Transverse colon (tissue), 4 donors: ENCODE measurements at regions not wholly inside any gene's neighbourhood (a gene's known extent, or its start where the extent isn't known, plus 50 kb on each side); places are given as distances from the start of the nearest gene placed in this dataset.
A peak's percentile ranks its signal among the peaks of the same experiment; 100 is the strongest.

Source experiments
- DNase-seq: peaks from one replicate; pipeline ENCODE4 v3.0.0-alpha.2; 2019
- H3K27ac ChIP-seq, 4 donors: fragments of 200-600 bp; sonication (generic); 2 replicates each; pipeline ENCODE4 v1.5.1; 2016 to 2018; ENCODE audit warnings: inconsistent platforms in 4 of 4
- H3K27me3 ChIP-seq: fragments of 200-600 bp; sonication (generic); 2 replicates; pipeline ENCODE4 v1.5.1; 2017; ENCODE audit warnings: inconsistent platforms
- H3K36me3 ChIP-seq, 4 donors: fragments of 200-600 bp; sonication (generic); 2 replicates each; pipeline ENCODE4 v1.5.1; 2017 to 2019; ENCODE audit warnings: inconsistent platforms in 4 of 4
- H3K4me1 ChIP-seq, 4 donors: fragments of 200-600 bp; sonication (generic); 2 replicates each; pipeline ENCODE4 v1.5.1; 2017 to 2020; ENCODE audit warnings: inconsistent platforms in 4 of 4
- H3K4me3 ChIP-seq, 4 donors: fragments of 200-600 bp; sonication (generic); 1 replicate in 1 of 4; 2 replicates in 3 of 4; pipeline versions ENCODE4 v1.5.1 to v1.6.1; 2017 to 2019; ENCODE audit warnings: inconsistent platforms in 4 of 4
- H3K9me3 ChIP-seq, 2 donors: fragments of 200-600 bp; sonication (generic); 2 replicates each; pipeline ENCODE4 v1.5.1; 2017 to 2019; ENCODE audit warnings: inconsistent platforms in 2 of 2
- CTCF ChIP-seq, 5 experiments: fragments of 200-600 bp in 3 of 5; fragments of 450-650 bp in 2 of 5; sonication (generic) in 3 of 5; IDR thresholded peaks; 1 replicate in 2 of 5; 2 replicates in 3 of 5; pipeline ENCODE4 v1.5.1; 2016 to 2017; ENCODE audit warnings: antibody characterized with exemption in 5 of 5, inconsistent platforms in 3 of 5, mild to moderate bottlenecking in 2 of 5, moderate library complexity in 1 of 5
- EP300 ChIP-seq: sonication (generic); formaldehyde crosslinking; IDR thresholded peaks from one replicate; pipeline ENCODE4 v1.6.1; 2017; ENCODE audit warnings: antibody characterized with exemption, low read depth
- POLR2A ChIP-seq: fragments of 450-650 bp; IDR thresholded peaks from one replicate; pipeline ENCODE4 v1.6.1; 2016; ENCODE audit warnings: antibody characterized with exemption, mild to moderate bottlenecking, moderate library complexity
- POLR2AphosphoS5 ChIP-seq, 3 donors: sonication (generic); formaldehyde crosslinking; IDR thresholded peaks; one replicate each; pipeline ENCODE4 v1.6.1; 2016; ENCODE audit warnings: antibody characterized with exemption in 3 of 3
- WGBS, 2 donors: methylation state at CpG; one replicate each; pipeline ENCODE4 v1.1.5; 2018; ENCODE audit warnings: low coverage in 1 of 2; 5-methylcytosine and 5-hydroxymethylcytosine counted together
- in situ Hi-C, 4 donors: fragments of 200-750 bp; cut with MboI; loops; one replicate each; pipeline versions ENCODE4 v1.15.0 to v1.15.1; 2017; ENCODE audit warnings: low sequenced_read_pairs in 3 of 4, low pct_ligation_motif_present in 1 of 4, low pct_unique_long_range_greater_than_20kb in 1 of 4
- intact Hi-C: fragments of 100-400 bp; cut with DNase I; formaldehyde crosslinking; loops from one replicate; pipeline ENCODE4 v1.15.1; 2023; ENCODE audit warnings: low total_unique reads

- Histone ChIP-seq H3K36me3 (no peaks in the 10 kb centered on the region), H3K27ac (peak overlapping the region; percentile 67 to 81 (median 78)), H3K9me3 (no peaks in the 10 kb centered on the region), H3K4me3 (peak overlapping the region in 1 of 4 donors; percentile 16), H3K27me3 (no peaks in the 10 kb centered on the region), H3K4me1 (peaks cover 0 to 25% (median 16%) of the 10 kb centered on the region in 4 donors)
- WGBS, 2 donors = 49% methylated on average over 5 of the region's 5 CpGs; no CpG with 5 or more reads in 1 of the 2 donors
- TF ChIP-seq POLR2AphosphoS5 (IDR thresholded peaks at IDR 0.05) (peak in 1 of 3 donors; percentile 56), EP300 (no peak)
- in situ Hi-C loops (no loop called here), intact Hi-C loops (no loop called here)
- no peak for DNase-seq
These were observed 94.7 kb upstream of the PDZRN3 start for GRCh38 chr3:73719413-73719851.

- H3K4me3 ChIP-seq = no peak overlapping the region
- no peaks in the 10 kb centered on the region for H3K9me3 ChIP-seq
- intact Hi-C loops = no loop called here
- TF ChIP-seq EP300 (no peak), POLR2A (no peak), POLR2AphosphoS5 (IDR thresholded peaks at IDR 0.05) (no peak), CTCF (IDR thresholded peaks at IDR 0.05) (no peak)
- peak overlapping the region; percentile 67 to 81 (median 78) for H3K27ac ChIP-seq
- in situ Hi-C loops = no loop called here
- no peaks in the 10 kb centered on the region for H3K36me3 ChIP-seq
- peaks cover 0 to 25% (median 16%) of the 10 kb centered on the region in 4 donors for H3K4me1 ChIP-seq
- WGBS, 2 donors = 44 to 46% methylated on average over 4 to 5 of the region's 5 CpGs
- no peaks in the 10 kb centered on the region for H3K27me3 ChIP-seq
- DNase-seq = no peak
These were observed 93.8 kb upstream of the PDZRN3 start for GRCh38 chr3:73718326-73719110.

GRCh38 chr3:73716418-73716817, 91.7 kb upstream of the PDZRN3 start:
- intact Hi-C loops = no loop called here
- WGBS, 2 donors = 81 to 82% methylated on average over 3 of the region's 3 CpGs
- DNase-seq = no peak
- in situ Hi-C loops = no loop called here
- Histone ChIP-seq H3K9me3 (no peaks in the 10 kb centered on the region), H3K36me3 (no peaks in the 10 kb centered on the region), H3K27ac (no peak overlapping the region), H3K4me3 (no peak overlapping the region), H3K4me1 (peaks cover 0 to 25% (median 16%) of the 10 kb centered on the region in 4 donors), H3K27me3 (no peaks in the 10 kb centered on the region)
- TF ChIP-seq POLR2AphosphoS5 (IDR thresholded peaks at IDR 0.05) = no peak
- no peak for TF ChIP-seq POLR2A
- TF ChIP-seq EP300 = no peak
- no peak for TF ChIP-seq CTCF (IDR thresholded peaks at IDR 0.05)

- 83 to 92% methylated on average over 1 of the region's 1 CpG for WGBS, 2 donors
- intact Hi-C loops = no loop called here
- H3K27me3 ChIP-seq = no peaks in the 10 kb centered on the region
- no peak overlapping the region for H3K27ac ChIP-seq
- H3K36me3 ChIP-seq = no peaks in the 10 kb centered on the region
- no peak overlapping the region for H3K4me3 ChIP-seq
- H3K9me3 ChIP-seq = no peaks in the 10 kb centered on the region
- in situ Hi-C loops = no loop called here
- H3K4me1 ChIP-seq = no peaks in the 10 kb centered on the region
- TF ChIP-seq EP300 = no peak
- no peak for TF ChIP-seq CTCF (IDR thresholded peaks at IDR 0.05)
- no peak for TF ChIP-seq POLR2AphosphoS5 (IDR thresholded peaks at IDR 0.05)
- no peak for TF ChIP-seq POLR2A
- DNase-seq = no peak
These were observed 85.6 kb upstream of the PDZRN3 start for GRCh38 chr3:73710340-73710739.

GRCh38 chr3:73709712-73710111, 85.0 kb upstream of the PDZRN3 start:
- in situ Hi-C loops (no loop called here), intact Hi-C loops (no loop called here)
- Histone ChIP-seq H3K36me3 (no peaks in the 10 kb centered on the region), H3K27ac (no peak overlapping the region), H3K9me3 (no peaks in the 10 kb centered on the region), H3K27me3 (no peaks in the 10 kb centered on the region), H3K4me3 (no peak overlapping the region), H3K4me1 (no peaks in the 10 kb centered on the region)
- WGBS, 2 donors = 94 to 100% methylated on average over 1 of the region's 1 CpG
- TF ChIP-seq EP300 (no peak), POLR2A (no peak), POLR2AphosphoS5 (IDR thresholded peaks at IDR 0.05) (no peak), CTCF (IDR thresholded peaks at IDR 0.05) (no peak)
- no peak for DNase-seq
